NCI-H82 treated with DMSO at 0.1 percent for 48 hours (cell line): ENCODE measurements at regions not wholly inside any gene's neighbourhood (a gene's known extent, or its start where the extent isn't known, plus 50 kb on each side); places are given as distances from the start of the nearest gene placed in this dataset.

Source experiments
- DNase-seq: peaks from one replicate; lab custom pipeline; 2025; ENCODE audit not compliant: unreplicated experiment; lab: John Stamatoyannopoulos, UW

DNA sequence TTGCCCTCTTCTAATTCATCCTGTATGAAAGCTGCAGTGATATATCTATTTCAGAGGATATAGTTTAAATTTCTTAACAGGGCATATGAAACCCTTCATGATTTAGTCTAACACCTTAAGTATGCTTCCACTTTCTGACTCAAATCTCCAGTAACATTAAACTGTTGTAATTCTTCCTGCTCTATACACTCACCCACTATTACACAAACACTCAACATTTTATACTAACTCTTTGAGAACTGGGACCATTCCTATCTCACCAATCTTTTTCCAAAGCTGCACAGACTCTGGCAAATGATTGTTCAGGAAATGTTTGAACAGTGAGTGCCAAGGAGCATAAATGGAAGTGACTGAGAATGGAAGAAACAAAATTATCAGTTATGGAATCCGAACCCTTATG is 560.4 kb upstream of the DPPA4 start:
- no peak for DNase-seq

DNA sequence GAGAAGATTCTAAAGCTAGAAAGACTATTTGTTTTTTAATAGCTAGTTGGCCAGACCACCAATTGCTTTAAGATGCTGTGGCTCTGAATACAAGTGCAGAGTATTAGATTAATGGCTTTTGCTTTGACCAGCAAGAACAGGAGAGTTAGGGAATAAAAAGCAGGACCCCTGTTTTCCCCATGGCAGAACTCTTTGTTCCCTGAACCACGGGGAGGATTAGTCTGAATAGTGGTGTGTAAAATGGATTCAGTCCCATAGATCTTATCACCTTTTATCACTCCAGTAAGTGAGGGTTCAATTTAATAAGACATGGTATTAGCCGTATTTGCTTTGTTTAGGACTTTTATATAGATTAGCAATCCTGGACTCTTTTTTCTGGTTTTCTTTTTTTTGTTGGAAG is 562.6 kb upstream of the DPPA4 start:
- no peak for DNase-seq

DNA sequence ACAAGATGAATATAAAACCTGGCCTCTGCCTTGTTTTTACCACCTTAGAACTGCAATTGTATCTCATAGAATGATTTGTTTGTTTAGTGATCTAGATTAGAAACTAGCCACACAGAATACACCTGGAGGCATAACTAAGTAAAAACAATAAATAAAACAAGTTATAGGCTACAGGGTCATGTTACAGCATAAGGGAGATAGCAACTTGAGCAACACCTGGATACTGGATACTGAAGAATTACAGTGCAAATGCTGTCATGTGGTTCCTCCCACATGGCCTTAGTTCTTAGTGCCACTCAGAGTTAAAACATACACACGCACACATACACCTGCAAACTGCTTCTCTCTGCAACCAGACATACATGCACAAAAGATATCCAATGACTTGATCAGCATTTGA is 563.4 kb upstream of the DPPA4 start:
- no peak for DNase-seq

DNA sequence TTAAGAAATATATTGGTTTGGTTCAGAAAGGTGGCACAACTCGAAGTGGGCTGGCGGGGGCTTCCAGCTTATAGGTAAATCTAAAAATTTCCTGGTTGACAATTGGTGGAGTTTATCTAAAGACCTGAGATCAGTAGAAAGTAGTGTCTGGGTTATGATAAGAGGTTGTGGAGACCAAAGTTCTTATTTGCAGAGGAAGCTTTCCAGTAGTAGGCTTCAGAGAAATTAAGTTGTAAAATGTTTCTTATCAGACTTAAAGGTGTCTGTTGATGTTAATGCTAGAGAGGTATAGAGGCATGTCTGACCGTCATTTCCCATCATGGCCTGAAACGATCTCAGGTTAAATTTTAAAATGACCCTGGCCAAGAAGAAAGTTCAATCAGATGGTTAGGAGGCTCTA is 565.2 kb upstream of the DPPA4 start:
- DNase-seq = no peak

DNA sequence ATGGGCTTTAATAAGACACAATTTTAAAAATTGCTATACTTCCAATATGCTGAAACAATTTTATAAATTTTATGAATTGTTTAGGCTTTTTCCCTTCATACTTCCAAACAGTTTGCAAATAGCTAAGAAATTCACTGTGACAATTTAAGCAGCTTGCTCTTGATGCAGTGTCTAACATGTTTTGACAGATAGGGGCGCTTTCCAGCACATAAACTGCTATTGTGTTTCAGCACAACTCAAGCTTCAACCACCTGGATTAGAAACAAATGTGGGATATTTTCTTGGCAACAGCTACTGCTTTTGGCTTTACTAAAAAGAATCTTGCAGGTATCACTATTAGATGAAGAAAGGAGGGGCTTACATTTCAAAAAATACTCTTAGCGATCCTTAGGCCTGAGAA is 565.8 kb upstream of the DPPA4 start:
- no peak for DNase-seq

DNA sequence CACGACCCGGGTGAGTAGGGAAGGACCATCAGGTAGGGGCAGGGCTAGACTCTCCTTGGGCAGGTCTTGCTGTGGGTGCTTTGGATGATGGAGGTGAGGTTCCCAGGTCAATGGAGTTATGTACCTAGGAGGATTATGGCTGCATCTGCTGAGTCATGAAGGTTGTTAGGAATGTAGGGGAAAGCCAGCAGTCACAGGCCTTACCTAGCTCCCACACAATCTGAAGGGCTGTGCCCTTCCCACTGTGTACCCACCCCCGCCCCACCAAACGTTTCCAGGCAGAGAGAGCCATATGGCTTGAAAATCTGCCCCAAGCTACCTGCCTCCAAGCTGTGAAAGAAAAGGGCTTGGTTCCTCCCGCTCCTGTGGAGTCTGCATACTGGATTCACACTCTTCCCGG is 573.4 kb upstream of the DPPA4 start:
- DNase-seq = no peak

DNA sequence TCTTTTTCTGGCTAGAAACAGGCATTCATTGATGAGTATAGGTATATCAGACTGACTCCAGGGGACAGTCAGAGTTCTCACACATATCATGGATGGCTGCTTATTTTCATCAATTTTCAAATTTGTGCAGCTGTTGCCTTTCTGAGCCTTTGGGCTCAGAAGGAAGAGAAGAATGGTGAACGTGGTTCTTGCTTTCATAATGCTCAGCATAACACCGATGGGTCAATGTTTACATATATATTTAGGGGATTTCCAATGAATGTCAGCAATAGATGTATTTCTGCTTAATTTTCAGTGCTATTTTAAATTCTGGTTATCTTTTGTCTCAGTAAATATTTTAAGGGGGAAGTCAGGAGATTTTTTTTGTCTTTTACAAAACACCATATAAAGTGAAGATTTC is 581.4 kb upstream of the DPPA4 start:
- no peak for DNase-seq

DNA sequence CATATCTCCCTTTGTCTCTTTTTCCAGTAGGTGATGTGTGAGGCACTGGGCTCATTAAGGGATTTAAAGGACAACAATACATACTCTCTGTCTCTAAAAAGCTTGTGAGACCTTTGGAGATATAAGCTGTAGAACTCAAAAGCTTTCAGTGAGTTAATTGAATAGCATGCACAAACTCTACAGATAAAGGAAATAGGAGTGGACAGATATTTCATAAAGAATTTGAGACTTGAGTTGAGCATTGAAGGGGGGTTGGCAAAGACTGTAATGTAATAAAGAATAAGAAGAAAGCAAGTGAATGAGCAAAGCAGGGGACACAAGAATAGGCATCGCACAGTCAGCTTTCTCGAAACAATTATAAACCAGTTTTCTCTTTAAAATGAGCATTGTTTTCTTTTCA is 583.4 kb upstream of the DPPA4 start:
- DNase-seq = no peak

DNA sequence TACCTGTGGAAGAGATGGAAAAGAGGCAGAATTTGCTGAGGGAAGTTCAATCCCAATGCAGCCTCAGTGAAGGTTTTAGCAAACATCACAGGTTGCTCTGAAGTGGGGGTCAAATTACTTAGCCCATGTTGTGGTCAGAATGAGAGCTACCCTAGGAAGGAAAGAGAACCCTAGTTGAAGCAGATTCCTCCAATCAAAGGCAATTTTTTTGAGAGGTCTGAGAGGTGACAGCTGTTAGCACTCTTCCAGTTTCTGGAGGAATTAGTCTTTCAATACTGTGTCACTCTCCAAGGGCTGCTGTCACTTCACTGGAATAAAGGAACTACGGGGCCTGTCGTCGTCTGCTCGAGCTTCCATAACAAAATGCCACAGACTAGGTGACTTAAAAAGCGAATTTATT is 584.2 kb upstream of the DPPA4 start:
- DNase-seq = no peak

DNA sequence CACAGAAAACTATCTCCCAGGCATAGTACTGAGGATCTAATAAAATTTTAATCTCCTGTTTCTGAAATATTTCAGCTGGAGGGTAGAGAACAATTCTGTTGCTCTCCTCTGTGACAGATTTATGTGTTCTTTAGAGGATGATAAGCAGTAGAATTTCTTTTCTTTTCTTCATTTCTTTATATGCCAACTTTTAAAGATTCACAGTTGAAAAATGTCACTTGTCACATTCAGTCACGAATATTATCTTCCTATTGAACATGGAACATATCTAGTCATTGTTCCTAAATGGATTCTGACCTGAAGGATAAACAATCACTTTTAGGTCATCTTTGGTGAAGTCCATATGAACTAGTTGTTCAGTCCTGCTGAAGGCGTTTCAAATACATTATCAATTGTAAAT is 585.5 kb upstream of the DPPA4 start:
- DNase-seq = no peak

DNA sequence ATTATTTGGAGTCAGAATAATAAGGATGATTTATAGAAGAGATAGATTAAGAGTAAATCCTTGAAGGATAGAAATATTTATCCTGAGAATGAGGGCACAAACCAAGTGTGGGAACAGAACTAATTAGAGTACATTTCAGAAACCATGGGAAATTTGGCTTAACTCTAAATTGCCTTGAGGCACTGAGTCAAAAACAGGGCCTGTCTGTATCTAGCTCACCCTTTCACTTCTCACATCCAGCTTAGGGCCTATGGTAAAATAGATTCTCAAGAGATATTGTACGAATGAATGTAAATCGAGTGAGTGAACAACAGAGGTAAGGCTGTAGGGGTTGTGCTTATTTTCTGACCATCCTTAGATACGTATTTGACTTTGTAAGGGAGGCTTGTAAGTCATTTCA is 586.1 kb upstream of the DPPA4 start:
- no peak for DNase-seq

DNA sequence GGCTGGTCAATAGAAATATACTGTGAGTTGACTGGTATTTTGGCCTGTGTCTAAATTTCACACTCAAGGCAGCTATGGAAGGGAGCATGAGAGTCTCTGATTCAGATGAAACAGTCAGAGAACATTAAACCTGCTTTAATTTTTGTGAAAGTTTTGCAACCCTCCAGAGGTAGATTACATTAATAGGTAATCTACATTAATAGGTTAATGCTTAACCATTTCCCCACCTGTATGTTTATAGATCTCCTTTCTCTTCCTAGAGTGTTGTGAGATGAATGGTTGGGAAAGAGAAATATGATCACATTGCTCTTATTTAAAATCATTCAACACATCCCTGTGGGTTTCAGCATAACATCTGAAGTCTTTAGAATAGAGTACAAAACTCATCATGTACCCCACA is 586.9 kb upstream of the DPPA4 start:
- no peak for DNase-seq

DNA sequence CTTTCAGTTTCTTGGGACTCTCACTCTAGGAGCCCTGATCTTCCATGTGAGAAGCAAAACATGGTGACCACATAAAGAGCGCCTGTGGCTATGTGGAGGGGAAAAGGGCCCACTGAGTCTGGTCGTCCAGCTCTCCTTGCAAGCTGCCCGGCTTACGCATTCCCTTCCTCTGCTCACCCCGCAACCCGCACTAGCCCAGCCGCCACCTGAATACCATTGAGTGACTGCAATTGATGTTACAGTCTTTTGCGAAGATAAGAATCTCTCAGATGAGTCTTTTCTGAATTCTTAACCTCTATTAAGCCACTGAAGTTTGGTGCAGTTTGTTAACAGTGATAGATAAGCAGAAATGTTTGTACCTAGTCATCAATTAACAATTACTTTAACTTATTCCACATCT is 589.0 kb upstream of the DPPA4 start:
- DNase-seq = no peak

DNA sequence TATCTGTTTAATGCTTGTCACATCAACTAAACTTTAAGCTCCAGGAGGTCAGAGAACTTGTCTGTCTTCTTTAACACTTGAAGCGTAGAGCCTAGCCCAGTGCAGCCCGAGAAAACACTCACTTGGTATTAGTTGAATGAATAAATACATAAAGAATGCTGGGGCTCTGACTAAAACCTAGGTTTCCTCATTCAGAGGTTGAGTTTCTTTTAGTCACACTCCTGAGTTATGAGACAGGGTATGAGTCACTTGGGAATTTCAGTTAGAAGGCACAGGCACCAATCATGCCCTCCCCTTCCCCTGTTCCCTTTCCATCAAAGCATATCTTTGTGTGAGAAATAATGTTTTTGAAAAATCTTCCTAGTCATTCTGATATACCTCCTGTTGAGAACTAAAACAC is 589.8 kb upstream of the DPPA4 start:
- DNase-seq = no peak

DNA sequence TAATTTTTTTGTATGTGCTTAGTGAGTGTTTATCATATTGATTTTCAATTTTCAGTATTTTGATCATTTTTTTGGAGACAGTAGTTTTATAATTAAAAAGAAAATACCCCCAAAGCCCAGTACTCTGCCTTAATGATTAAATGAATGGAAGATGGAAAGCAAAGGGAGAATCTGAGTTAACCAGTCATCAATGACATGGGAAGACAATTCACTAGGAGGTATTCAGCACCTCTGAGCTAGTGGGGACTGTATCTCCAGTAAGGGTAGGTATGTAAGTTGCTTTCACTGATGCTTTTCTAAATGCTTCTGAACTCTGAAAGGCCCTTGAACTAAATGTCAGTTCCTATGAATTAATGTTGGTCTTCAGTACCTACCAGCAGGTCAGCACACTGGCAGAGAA is 590.4 kb upstream of the DPPA4 start:
- no peak for DNase-seq

DNA sequence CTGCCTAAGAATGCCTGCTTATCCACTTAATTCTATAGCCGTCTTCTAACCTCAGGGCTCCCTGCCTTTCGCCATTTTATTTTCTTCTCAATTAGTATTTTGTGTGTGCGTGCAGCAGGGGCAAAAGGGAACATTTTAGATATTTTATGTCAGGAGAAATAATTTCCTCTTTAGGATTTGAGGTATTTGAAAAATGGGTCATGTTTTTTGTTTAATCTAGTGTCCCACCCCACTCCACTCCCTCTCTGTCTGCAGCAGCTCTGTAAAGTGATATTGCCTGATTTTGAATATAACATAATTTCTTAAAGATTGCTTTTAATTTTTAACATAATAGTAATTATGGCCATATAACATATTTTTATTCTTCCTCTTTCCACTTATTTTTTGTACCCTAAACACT is 593.2 kb upstream of the DPPA4 start:
- no peak for DNase-seq

DNA sequence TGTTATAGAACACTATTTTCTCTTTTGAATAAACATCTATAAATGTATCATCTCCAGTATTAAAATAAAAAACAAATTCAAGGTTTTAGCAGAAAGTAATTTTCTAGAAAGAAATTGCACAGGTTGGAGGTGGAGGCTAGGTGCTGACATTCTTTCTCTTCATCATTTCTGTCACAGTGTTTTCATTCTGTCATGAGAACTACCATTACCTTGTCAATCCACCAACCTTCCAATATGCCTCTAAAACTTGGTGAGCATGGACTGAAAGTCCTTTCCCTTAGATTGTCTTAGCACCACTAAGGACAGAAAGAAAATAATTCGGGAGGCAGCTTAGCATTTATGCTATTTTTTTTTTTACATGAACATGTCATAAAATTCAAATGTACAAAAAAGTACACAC is 596.2 kb upstream of the DPPA4 start:
- no peak for DNase-seq

DNA sequence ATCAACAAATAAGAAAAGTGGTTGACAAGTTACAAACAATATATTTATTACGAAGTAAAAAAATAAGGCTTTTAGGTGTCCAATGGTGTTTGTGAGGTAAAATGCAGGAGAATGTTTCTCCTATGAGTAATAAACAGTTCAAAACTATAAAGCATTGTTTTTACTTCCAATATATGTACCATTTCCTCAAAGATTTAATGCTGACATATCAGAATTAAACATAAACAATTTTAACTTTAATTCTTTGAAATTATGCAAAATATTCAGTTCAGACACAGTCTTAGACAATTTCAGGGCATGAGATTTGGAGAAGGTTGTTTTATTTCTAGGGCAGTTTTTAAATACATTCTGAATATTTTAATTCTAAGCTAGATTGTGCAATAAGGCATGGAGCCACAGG is 602.5 kb upstream of the DPPA4 start:
- DNase-seq = no peak

DNA sequence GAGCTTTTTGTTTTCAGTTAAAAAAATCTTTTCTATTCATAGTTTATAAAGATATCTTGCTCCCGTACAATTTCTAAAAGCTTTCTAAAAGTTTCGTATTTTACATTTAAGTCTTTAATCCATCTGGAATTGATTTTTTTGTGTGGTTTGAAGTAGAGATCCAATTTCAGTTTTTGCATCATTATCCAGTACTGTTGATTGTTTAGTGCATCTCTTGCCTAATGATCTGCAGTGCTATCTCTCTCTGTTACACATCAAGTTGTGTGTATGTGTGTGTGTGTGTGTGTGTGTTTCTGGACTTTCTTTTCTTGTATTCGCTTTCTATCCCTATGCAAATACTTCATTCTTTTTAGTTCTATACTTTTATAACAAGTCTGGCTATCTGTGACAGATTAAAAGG is 605.8 kb upstream of the DPPA4 start:
- no peak for DNase-seq

DNA sequence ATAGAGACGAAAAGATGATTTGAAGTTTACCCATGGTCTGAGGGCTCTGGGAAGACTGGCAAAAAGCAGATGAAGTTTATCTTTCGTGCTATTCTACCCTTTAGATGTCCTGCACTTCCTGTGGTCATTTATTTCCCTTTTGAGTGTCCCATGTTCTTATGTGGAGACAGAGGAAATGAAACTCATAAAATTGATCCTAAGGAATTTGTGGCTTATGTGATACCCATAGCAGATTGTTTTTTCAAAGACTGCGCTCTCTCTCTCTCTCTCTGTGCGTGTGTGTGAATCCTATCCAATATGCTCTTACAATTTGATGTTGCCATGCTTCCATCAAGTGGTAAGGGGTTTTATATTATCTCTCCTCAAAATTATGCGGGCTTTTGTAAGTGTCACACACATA is 607.5 kb upstream of the DPPA4 start:
- DNase-seq = no peak

DNA sequence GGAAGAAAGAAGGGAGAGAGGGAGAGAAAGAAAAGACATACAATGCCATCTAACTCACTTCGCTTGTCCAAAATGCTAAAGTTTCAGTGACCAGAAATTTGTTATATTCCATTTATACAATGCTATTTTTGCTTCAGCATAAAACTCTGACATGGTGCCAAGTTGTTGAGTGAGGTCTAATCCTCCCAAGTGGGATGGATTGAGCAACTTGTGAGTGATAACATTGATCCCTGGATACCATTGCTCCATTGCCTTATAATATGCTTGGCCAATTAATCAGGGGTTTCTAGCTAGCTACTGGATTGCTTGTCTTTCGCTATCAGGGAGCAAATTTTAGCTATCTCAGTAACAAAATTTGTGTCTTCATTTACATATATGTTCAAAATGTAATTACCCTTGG is 615.6 kb upstream of the DPPA4 start:
- DNase-seq = no peak

DNA sequence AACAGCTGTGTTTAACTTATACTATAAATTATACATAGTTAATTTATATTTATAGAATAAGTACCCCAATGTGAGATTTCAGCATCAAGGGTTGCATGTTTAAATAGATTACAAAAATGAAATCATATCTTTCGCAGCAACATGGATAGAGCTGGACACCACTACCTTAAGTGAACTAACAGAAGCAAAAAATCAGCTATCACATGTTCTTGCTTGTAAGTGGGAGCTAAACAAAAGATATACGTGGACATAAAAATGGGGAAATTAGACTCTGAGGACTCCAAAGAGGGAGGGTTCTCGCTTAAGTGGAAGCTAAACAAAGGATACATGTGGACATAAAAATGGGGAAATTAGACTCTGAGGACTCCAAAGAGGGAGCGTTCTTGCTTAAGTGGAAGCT is 626.5 kb upstream of the DPPA4 start:
- no peak for DNase-seq

DNA sequence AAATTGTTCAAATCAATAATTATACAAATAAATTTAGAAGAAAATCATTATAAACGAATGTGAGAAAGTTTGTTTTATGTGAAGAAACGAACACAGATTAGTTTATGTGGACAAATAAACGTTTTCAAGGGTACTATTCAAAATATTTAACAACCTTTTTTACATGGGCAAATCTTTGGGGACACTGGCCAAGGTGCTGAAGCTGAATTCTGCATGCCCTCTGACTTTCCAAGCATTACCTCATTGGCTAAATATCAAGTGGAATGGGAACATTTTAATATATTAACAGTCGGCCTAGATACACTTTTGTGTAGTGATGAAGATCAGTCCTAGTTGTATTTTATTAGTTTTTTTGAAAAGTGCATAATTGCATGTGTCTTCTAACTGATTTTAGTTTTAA is 636.4 kb upstream of the DPPA4 start:
- DNase-seq = no peak

DNA sequence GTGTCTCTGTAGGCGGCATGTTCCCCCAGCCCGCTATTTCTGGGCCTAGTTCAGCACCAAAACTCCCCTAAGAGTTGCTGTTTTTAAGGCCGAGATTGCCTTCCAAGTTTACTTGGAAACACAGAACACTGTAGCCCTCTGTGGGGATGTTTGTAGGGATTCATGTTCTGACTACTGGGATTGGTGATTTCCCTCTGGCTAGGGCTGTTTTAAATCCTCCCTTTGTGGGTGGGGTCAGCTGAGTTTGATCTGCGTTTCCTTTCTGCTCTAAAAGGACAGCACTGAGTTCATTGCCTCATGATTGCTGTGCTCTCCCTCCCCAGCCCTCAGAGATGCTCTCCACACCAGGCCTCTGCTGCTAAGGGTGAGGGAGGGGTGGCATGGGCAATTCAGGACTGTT is 640.6 kb upstream of the DPPA4 start:
- DNase-seq = no peak
